MCF 10A (cell line): ENCODE measurements at regions not wholly inside any gene's neighbourhood (a gene's known extent, or its start where the extent isn't known, plus 50 kb on each side); places are given as distances from the start of the nearest gene placed in this dataset.

ENCODE experiments used
- BruUV-seq: library from RNA; stranded (reverse); fragments of 400-500 nt; replicated peaks from 2 replicates; lab custom pipeline; 2021; lab: Mats Ljungman, UMichigan
- CTCF ChIA-PET: fragments of 300-600 bp; sonication (Branson Sonifier 250); formaldehyde crosslinking; extraction: SDS; loops from one replicate; lab custom pipeline; 2021; ENCODE audit warnings: antibody characterized with exemption, inconsistent platforms; lab: Yijun Ruan, JAX
- POLR2A ChIA-PET: fragments of 300-600, 350-650 bp; sonication (Branson Sonifier 250); formaldehyde crosslinking; extraction: SDS; loops from one replicate; lab custom pipeline; 2020; ENCODE audit warnings: antibody characterized with exemption, inconsistent platforms; lab: Yijun Ruan, JAX
- DNase-seq: peaks from one replicate; pipeline ENCODE4 v3.0.0-alpha.2; 2018; ENCODE audit not compliant: unreplicated experiment
- H3K27ac Mint-ChIP-seq: one replicate; pipeline ENCODE4 v1.8.0; 2022; ENCODE audit warnings: mild to moderate bottlenecking, low read depth, mixed read lengths; ENCODE audit not compliant: unreplicated experiment
- H3K27me3 Mint-ChIP-seq: one replicate; pipeline ENCODE4 v1.8.0; 2022; ENCODE audit warnings: mixed read lengths; ENCODE audit not compliant: insufficient read depth, unreplicated experiment
- H3K36me3 Mint-ChIP-seq: one replicate; pipeline ENCODE4 v1.8.0; 2022; ENCODE audit warnings: mild to moderate bottlenecking, moderate library complexity, mixed read lengths; ENCODE audit not compliant: insufficient read depth, unreplicated experiment
- H3K4me1 Mint-ChIP-seq: one replicate; pipeline ENCODE4 v1.8.0; 2022; ENCODE audit warnings: mixed read lengths; ENCODE audit not compliant: insufficient read depth, unreplicated experiment
- H3K4me3 Mint-ChIP-seq: one replicate; pipeline ENCODE4 v1.8.0; 2022; ENCODE audit warnings: mild to moderate bottlenecking, moderate library complexity, mixed read lengths; ENCODE audit not compliant: unreplicated experiment
- H3K9me3 Mint-ChIP-seq: one replicate; pipeline ENCODE4 v1.8.0; 2022; ENCODE audit warnings: mixed read lengths; ENCODE audit not compliant: unreplicated experiment
- intact Hi-C: fragments of 100-400 bp; cut with micrococcal nuclease; formaldehyde crosslinking; loops from 2 replicates; pipeline ENCODE4 v1.14.1; 2022
- TF ChIP-seq, protein P1 (sequence below): fragments of 200-600 bp; IDR thresholded peaks from one replicate; pipeline ENCODE4 v1.8.0; 2022; ENCODE audit warnings: antibody characterized with exemption, mild to moderate bottlenecking; ENCODE audit not compliant: unreplicated experiment

GRCh38 chr1:228883535-228883934 lies 148.3 kb downstream of the RHOU start:
- peaks cover 14% of the 10 kb centered on the region for H3K27me3 Mint-ChIP-seq
- no peaks in the 10 kb centered on the region for H3K36me3 Mint-ChIP-seq
- H3K4me1 Mint-ChIP-seq = no peaks in the 10 kb centered on the region
- H3K27ac Mint-ChIP-seq = no peak overlapping the region
- H3K9me3 Mint-ChIP-seq = peaks cover 7% of the 10 kb centered on the region
- no peak for DNase-seq
- no peak overlapping the region for H3K4me3 Mint-ChIP-seq
- ChIA-PET POLR2A (no interaction called here), CTCF (interaction anchor here (0.6 to 0.7 kb wide), 2 partner anchors 100 to 324 kb away, joined by 3 read pairs; no protein-coding TSS in a partner anchor)
- no TSS peak for BruUV-seq
- intact Hi-C loops = no loop called here
- TF ChIP-seq, protein P1, sequence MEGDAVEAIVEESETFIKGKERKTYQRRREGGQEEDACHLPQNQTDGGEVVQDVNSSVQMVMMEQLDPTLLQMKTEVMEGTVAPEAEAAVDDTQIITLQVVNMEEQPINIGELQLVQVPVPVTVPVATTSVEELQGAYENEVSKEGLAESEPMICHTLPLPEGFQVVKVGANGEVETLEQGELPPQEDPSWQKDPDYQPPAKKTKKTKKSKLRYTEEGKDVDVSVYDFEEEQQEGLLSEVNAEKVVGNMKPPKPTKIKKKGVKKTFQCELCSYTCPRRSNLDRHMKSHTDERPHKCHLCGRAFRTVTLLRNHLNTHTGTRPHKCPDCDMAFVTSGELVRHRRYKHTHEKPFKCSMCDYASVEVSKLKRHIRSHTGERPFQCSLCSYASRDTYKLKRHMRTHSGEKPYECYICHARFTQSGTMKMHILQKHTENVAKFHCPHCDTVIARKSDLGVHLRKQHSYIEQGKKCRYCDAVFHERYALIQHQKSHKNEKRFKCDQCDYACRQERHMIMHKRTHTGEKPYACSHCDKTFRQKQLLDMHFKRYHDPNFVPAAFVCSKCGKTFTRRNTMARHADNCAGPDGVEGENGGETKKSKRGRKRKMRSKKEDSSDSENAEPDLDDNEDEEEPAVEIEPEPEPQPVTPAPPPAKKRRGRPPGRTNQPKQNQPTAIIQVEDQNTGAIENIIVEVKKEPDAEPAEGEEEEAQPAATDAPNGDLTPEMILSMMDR = no peak

DNA sequence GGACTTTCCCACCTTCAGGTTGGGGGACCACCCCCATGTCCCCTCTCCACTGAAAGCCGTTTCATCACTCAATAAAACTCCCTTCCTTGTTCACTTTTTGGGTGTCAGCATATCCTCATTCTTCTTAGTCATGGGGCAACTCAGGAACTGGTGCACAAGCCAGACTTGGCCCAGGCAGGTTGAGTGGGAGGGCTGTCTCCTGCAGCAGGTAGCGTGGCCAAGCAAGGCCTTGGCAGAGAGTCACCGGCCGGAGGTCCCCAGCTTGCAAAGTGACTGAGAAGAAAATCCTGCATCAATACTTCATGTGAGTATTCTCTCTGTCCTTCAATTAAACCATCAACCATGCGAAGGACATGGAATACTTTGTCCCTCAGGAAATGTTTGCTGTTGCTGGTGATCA lies 148.9 kb downstream of the RHOU start:
- CTCF ChIA-PET = no interaction called here
- Mint-ChIP-seq H3K36me3 (no peaks in the 10 kb centered on the region), H3K4me1 (no peaks in the 10 kb centered on the region), H3K9me3 (peaks cover 7% of the 10 kb centered on the region), H3K27me3 (peaks cover 18% of the 10 kb centered on the region), H3K4me3 (no peak overlapping the region), H3K27ac (no peak overlapping the region)
- TF ChIP-seq, protein P1 = no peak
- intact Hi-C loops = no loop called here
- no peak for DNase-seq
- no TSS peak for BruUV-seq
- POLR2A ChIA-PET = interaction anchor here (0.5 kb wide), 2 partner anchors 182 to 288 kb away, joined by 3 read pairs; no protein-coding TSS in a partner anchor

- TF ChIP-seq, protein P1 = no peak
- Mint-ChIP-seq H3K36me3 (no peaks in the 10 kb centered on the region), H3K9me3 (peaks cover 7% of the 10 kb centered on the region), H3K4me1 (no peaks in the 10 kb centered on the region), H3K4me3 (no peak overlapping the region), H3K27me3 (peaks cover 24% of the 10 kb centered on the region), H3K27ac (no peak overlapping the region)
- ChIA-PET CTCF (no interaction called here), POLR2A (interaction anchor here (0.5 to 0.7 kb wide), 2 partner anchors 86 to 287 kb away, joined by 3 read pairs; no protein-coding TSS in a partner anchor)
- DNase-seq = no peak
- no TSS peak for BruUV-seq
- intact Hi-C loops = no loop called here
Observed at GRCh38 chr1:228884615-228885566, 149.6 kb downstream of the RHOU start.

- Mint-ChIP-seq H3K27ac (no peak overlapping the region), H3K36me3 (no peaks in the 10 kb centered on the region), H3K4me1 (no peaks in the 10 kb centered on the region), H3K9me3 (peaks cover 7% of the 10 kb centered on the region), H3K27me3 (peaks cover 34% of the 10 kb centered on the region), H3K4me3 (no peak overlapping the region)
- CTCF ChIA-PET = interaction anchor here (0.7 kb wide), 1 partner anchor 342 kb away, joined by 3 read pairs; no protein-coding TSS in a partner anchor
- POLR2A ChIA-PET = interaction anchor here (0.7 kb wide), 1 partner anchor 307 kb away, joined by 3 read pairs; no protein-coding TSS in a partner anchor
- intact Hi-C loops = no loop called here
- no peak for DNase-seq
- TF ChIP-seq, protein P1 = no peak
- no TSS peak for BruUV-seq
Observed at GRCh38 chr1:228885845-228886244, 150.6 kb downstream of the RHOU start.
